SH-SY5Y (cell line): ENCODE measurements at regions not wholly inside any gene's neighbourhood (a gene's known extent, or its start where the extent isn't known, plus 50 kb on each side); places are given as distances from the start of the nearest gene placed in this dataset.

Source experiments
- GATA2 ChIP-seq: IDR thresholded peaks from 2 replicates; pipeline ENCODE4 v1.6.1; 2011; ENCODE audit warnings: mild to moderate bottlenecking, low read depth, low read length
- GATA3 ChIP-seq: IDR thresholded peaks from 2 replicates; pipeline ENCODE4 v1.6.1; 2011; ENCODE audit warnings: low read depth, mild to moderate bottlenecking, low read length, moderate library complexity

DNA sequence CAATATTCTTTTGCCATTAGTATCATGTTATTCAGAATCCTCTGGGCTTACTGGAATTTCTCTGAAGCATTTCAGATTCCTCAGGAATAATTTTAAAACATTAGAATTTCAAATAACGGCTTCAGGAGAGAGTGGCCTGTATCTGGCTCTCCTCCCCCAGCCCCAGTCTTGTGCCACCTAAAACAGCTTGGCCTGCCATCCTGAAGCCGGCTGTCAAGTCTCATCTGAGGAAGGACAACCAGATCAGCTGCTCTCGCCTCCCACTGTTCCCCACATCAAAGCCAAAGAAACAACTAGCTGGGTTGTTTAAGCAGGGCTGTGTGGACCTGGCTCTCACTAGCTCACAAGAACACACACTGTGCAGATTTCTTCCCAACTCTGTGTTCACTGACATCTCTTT, 178.2 kb downstream of the FGFR2 start:
- TF ChIP-seq GATA3 (no peak), GATA2 (no peak)

- no peak for TF ChIP-seq GATA3
- TF ChIP-seq GATA2, result no peak
Observed at GRCh38 chr10:121422096-121422495, 176.1 kb downstream of the FGFR2 start.

DNA sequence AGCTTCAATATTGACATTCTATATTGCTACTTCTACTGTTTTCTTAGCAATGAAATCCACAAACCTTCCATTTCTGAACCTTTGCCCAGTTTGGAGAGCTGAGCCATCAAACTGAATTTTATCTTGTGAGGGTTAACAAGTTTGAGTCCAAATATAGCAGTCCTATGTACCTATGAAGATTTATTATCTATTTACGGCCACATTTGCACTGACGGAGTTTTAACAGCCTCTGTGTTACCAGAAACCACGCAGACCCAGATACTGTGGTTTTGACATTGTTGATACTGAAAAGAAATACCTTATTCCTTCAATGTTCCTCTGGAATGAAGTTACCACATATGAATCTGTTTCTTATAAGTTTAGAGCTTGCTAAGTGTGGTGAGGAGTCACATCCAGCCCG, 172.6 kb downstream of the FGFR2 start:
- no peak for TF ChIP-seq GATA2
- TF ChIP-seq GATA3, result no peak

DNA sequence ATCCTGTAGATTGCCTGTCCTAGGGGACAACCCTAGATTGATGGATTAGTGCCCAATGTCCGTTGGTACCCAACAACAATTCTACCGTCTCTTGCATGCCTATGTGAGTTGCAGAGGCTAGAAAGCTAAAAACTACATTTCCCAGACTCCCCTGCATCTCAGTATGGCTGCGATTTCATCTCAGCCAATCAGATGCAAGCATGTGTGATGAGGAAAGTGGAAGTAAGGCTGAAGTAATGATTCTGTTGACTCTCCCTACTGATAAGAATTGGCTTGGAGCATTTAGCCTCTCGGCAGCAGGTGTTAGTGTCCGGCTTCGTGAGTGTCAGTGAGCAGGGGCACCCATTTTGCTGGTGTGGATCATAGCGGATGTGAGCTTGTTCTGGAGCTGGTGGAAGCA, 171.9 kb downstream of the FGFR2 start:
- no peak for TF ChIP-seq GATA2
- no peak for TF ChIP-seq GATA3
